Keratinocyte (primary cell): ENCODE measurements at regions not wholly inside any gene's neighbourhood (a gene's known extent, or its start where the extent isn't known, plus 50 kb on each side); places are given as distances from the start of the nearest gene placed in this dataset.

Experiments
- CTCF ChIP-seq, 3 experiments: IDR thresholded peaks in 1 of 3; conservative IDR thresholded peaks in 1 of 3; optimal IDR thresholded peaks in 1 of 3; 2 replicates in 2 of 3; 3 replicates in 1 of 3; pipeline versions ENCODE3 to v1.5.1; 2011; ENCODE audit warnings: low read length in 3 of 3, mild to moderate bottlenecking in 3 of 3, moderate library complexity in 2 of 3, control low read depth in 1 of 3, inconsistent platforms in 1 of 3; ENCODE audit not compliant: insufficient read depth in 2 of 3; ENCODE audit errors: extremely low read depth in 1 of 3
- EZH2 ChIP-seq: IDR thresholded peaks from one replicate; pipeline ENCODE4 v1.6.1; 2012; ENCODE audit warnings: inconsistent platforms, mild to moderate bottlenecking, low read length, moderate library complexity

DNA sequence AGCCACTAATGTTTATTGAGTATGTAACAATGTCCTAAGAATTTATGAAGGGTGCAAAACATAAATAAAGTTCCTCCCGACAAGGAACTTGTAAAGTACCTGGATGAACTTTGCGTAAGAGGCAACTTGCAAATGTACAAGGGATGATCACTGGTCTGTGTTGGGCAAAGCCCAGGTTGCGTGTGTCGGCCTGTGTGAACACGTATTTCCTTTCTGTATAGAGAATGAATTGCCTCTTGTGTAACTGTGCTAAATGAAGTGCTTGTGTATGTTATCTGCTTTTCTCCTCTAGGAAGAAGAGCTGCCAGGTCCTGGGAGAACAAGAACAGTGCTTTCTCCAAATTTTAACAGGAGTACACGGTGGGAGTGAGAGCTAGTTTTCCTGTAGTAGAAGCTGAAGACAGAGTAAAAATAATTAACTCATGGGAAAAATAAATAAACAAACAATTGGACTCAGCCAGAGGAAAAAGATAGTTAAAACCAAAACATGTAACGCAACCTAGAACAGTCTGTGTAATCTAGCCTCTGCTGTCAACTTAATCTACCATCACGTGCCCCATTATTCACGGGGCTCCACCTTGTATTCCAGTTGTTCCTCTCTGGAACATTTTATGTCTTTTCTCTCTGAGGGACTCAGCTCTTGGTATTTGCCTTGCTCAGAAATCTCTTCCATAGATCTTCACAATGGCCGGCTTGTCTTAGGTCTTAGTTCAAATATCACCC, 83.7 kb upstream of the RASGRP1 start:
- TF ChIP-seq CTCF (optimal IDR thresholded peaks at IDR 0.05 in 1 of 3, IDR thresholded peaks at IDR 0.05 in 1 of 3, conservative IDR thresholded peaks at IDR 0.05 in 1 of 3; ENCODE audit: extremely low read depth in 1 of 3, insufficient read depth in 2 of 3, low read length in 3 of 3) (no peak), EZH2 (no peak)
